H1 (cell line): ENCODE measurements at regions not wholly inside any gene's neighbourhood (a gene's known extent, or its start where the extent isn't known, plus 50 kb on each side); places are given as distances from the start of the nearest gene placed in this dataset.

Source experiments
- CTCF ChIA-PET: fragments of 300-600 bp; sonication (Branson Sonifier 250); formaldehyde crosslinking; loops from one replicate; lab custom pipeline; 2021; ENCODE audit not compliant: partially characterized antibody; lab: Charles Lee
- POLR2A ChIA-PET: fragments of 300-600 bp; sonication (Branson Sonifier 250); formaldehyde crosslinking; loops from one replicate; lab custom pipeline; 2021; ENCODE audit warnings: inconsistent platforms; ENCODE audit not compliant: partially characterized antibody; lab: Charles Lee
- DNase-seq, 2 experiments: peaks; one replicate each; pipeline versions ENCODE4 v3.0.0 to v3.0.0-alpha.2; 2010 to 2022; ENCODE audit warnings: low spot score in 2 of 2, low read depth in 1 of 2, mixed read lengths in 1 of 2
- FAIRE-seq: peaks from 2 replicates; lab custom pipeline; 2011; peaks lifted over from hg19 to GRCh38; lab: Jason Lieb, UNC
- H2AFZ ChIP-seq: 2 replicates; pipeline ENCODE4 v1.8.1; 2012; ENCODE audit warnings: low read length, inconsistent platforms
- H2AK5ac ChIP-seq: 2 replicates; pipeline ENCODE4 v1.6.1; 2013; ENCODE audit warnings: low read depth, low read length
- H2BK120ac ChIP-seq: replicated peaks from 2 replicates; pipeline ENCODE3; 2013; ENCODE audit warnings: low read depth, low read length, inconsistent platforms
- H2BK12ac ChIP-seq: 2 replicates; pipeline ENCODE4 v1.6.1; 2013; ENCODE audit warnings: low read depth, low read length
- H2BK15ac ChIP-seq: 2 replicates; pipeline ENCODE4 v1.6.1; 2013; ENCODE audit warnings: low read length
- H2BK20ac ChIP-seq: 2 replicates; pipeline ENCODE4 v1.6.1; 2013; ENCODE audit warnings: low read length
- H2BK5ac ChIP-seq: 2 replicates; pipeline ENCODE4 v1.6.1; 2013; ENCODE audit warnings: low read depth, low read length
- H3K14ac ChIP-seq: 2 replicates; pipeline ENCODE4 v1.6.1; 2013; ENCODE audit warnings: inconsistent platforms; ENCODE audit not compliant: insufficient read length
- H3K18ac ChIP-seq: 2 replicates; pipeline ENCODE4 v1.6.1; 2013; ENCODE audit warnings: low read length; ENCODE audit errors: extremely low read depth
- H3K23ac ChIP-seq: 2 replicates; pipeline ENCODE4 v1.6.1; 2013; ENCODE audit warnings: inconsistent platforms; ENCODE audit not compliant: insufficient read length
- H3K23me2 ChIP-seq: 2 replicates; pipeline ENCODE4 v1.6.1; 2013; ENCODE audit warnings: low read depth, low read length
- H3K27ac ChIP-seq: 2 replicates; pipeline ENCODE4 v1.6.1; 2011; ENCODE audit warnings: low read depth, low read length, inconsistent platforms
- H3K27me3 ChIP-seq, 4 experiments: replicated peaks in 1 of 4; 1 replicate in 1 of 4; 2 replicates in 3 of 4; pipeline versions ENCODE4 v1.6.1 to v1.8.1; 2011 to 2013; ENCODE audit warnings: low read length in 3 of 4, mild to moderate bottlenecking in 3 of 4, inconsistent platforms in 2 of 4, mixed read lengths in 2 of 4, moderate library complexity in 1 of 4; ENCODE audit not compliant: control insufficient read depth in 3 of 4, insufficient read depth in 3 of 4; ENCODE audit errors: extremely low read depth in 1 of 4
- H3K36me3 ChIP-seq, 4 experiments: 2 replicates each; pipeline versions ENCODE4 v1.6.1 to v1.8.1; 2011 to 2013; ENCODE audit warnings: mild to moderate bottlenecking in 4 of 4, low read length in 3 of 4, moderate library complexity in 2 of 4, control low read depth in 1 of 4, inconsistent platforms in 1 of 4; ENCODE audit not compliant: insufficient read depth in 4 of 4, control insufficient read depth in 2 of 4
- H3K4ac ChIP-seq: replicated peaks from 2 replicates; pipeline ENCODE3; 2013; ENCODE audit warnings: low read length, low read depth, mixed read lengths, inconsistent platforms; ENCODE audit not compliant: insufficient read length
- H3K4me1 ChIP-seq, 4 experiments: replicated peaks in 1 of 4; 1 replicate in 1 of 4; 2 replicates in 3 of 4; pipeline versions ENCODE4 v1.6.1 to v1.8.1; 2011 to 2013; ENCODE audit warnings: low read length in 3 of 4, inconsistent platforms in 2 of 4, mixed read lengths in 1 of 4; ENCODE audit not compliant: insufficient read depth in 4 of 4, control insufficient read depth in 3 of 4
- H3K4me2 ChIP-seq, 2 experiments: 2 replicates each; pipeline versions ENCODE4 v1.6.1 to v1.8.1; 2011 to 2013; ENCODE audit warnings: low read depth in 2 of 2, low read length in 2 of 2, control low read depth in 1 of 2, inconsistent platforms in 1 of 2, mild to moderate bottlenecking in 1 of 2; ENCODE audit not compliant: insufficient read depth in 1 of 2
- H3K4me3 ChIP-seq, 4 experiments: fragments of 200-600, 300-600 bp in 1 of 4; sonication (generic), shearing (Covaris generic), sonication (Bioruptor Twin) in 1 of 4; 2 replicates each; pipeline versions ENCODE4 v1.5.1 to v1.8.1; 2011 to 2016; ENCODE audit warnings: low read length in 4 of 4, low read depth in 3 of 4, control low read depth in 2 of 4, inconsistent platforms in 2 of 4, mild to moderate bottlenecking in 2 of 4, mixed read lengths in 1 of 4, moderate library complexity in 1 of 4; ENCODE audit not compliant: insufficient read depth in 2 of 4; ENCODE audit errors: extremely low read depth in 1 of 4
- H3K56ac ChIP-seq: replicated peaks from 2 replicates; pipeline ENCODE3; 2013; ENCODE audit warnings: low read depth, mild to moderate bottlenecking, mixed read lengths, low read length, inconsistent platforms; ENCODE audit not compliant: insufficient read length
- H3K79me1 ChIP-seq: 2 replicates; pipeline ENCODE4 v1.6.1; 2013; ENCODE audit warnings: low read depth, low read length, control low read depth
- H3K79me2 ChIP-seq, 2 experiments: 2 replicates each; pipeline versions ENCODE4 v1.6.1 to v1.8.1; 2012 to 2013; ENCODE audit warnings: low read length in 2 of 2, mild to moderate bottlenecking in 2 of 2, inconsistent platforms in 1 of 2; ENCODE audit not compliant: insufficient read depth in 2 of 2, control insufficient read depth in 1 of 2
- H3K9ac ChIP-seq, 4 experiments: replicated peaks in 1 of 4; 1 replicate in 1 of 4; 2 replicates in 3 of 4; pipeline versions ENCODE4 v1.6.1 to v1.8.1; 2011 to 2013; ENCODE audit warnings: low read depth in 3 of 4, low read length in 3 of 4, control low read depth in 2 of 4, mild to moderate bottlenecking in 2 of 4, moderate library complexity in 2 of 4, inconsistent platforms in 1 of 4; ENCODE audit errors: extremely low read depth in 1 of 4
- H3K9me3 ChIP-seq, 2 experiments: 2 replicates each; pipeline versions ENCODE4 v1.6.1 to v1.8.1; 2012 to 2013; ENCODE audit warnings: mild to moderate bottlenecking in 2 of 2, moderate library complexity in 2 of 2, control low read depth in 1 of 2, inconsistent platforms in 1 of 2, low read depth in 1 of 2, low read length in 1 of 2, mixed read lengths in 1 of 2; ENCODE audit not compliant: insufficient read depth in 2 of 2
- H4K20me1 ChIP-seq, 2 experiments: replicated peaks in 1 of 2; 2 replicates each; pipeline versions ENCODE3 to v1.8.1; 2011 to 2013; ENCODE audit warnings: inconsistent platforms in 2 of 2, low read length in 2 of 2, mild to moderate bottlenecking in 1 of 2; ENCODE audit not compliant: insufficient read depth in 2 of 2, control insufficient read depth in 1 of 2
- H4K5ac ChIP-seq: 2 replicates; pipeline ENCODE4 v1.6.1; 2013; ENCODE audit warnings: low read length, low read depth, mixed read lengths, inconsistent platforms; ENCODE audit not compliant: insufficient read length
- H4K8ac ChIP-seq: 2 replicates; pipeline ENCODE4 v1.8.0; 2013; ENCODE audit warnings: mild to moderate bottlenecking, moderate library complexity, low read length, inconsistent platforms; ENCODE audit not compliant: insufficient read depth; ENCODE audit errors: extremely low read depth
- H4K91ac ChIP-seq: replicated peaks from 2 replicates; pipeline ENCODE3; 2013; ENCODE audit warnings: low read length, mixed read lengths, inconsistent platforms; ENCODE audit not compliant: insufficient read length
- ASH2L ChIP-seq: fragments of 200-600, 300-600 bp; sonication (generic); IDR thresholded peaks from one replicate; pipeline ENCODE4 v1.7.1; 2017; ENCODE audit warnings: low read length
- ATF2 ChIP-seq: IDR thresholded peaks from 2 replicates; pipeline ENCODE4 v1.6.1; 2012; ENCODE audit warnings: low read length, inconsistent platforms
- CHD2 ChIP-seq: IDR thresholded peaks from 2 replicates; pipeline ENCODE4 v1.6.1; 2012; ENCODE audit warnings: low read length, improper control_type of control experiment
- JUND ChIP-seq: IDR thresholded peaks from 2 replicates; pipeline ENCODE4 v1.6.1; 2011; ENCODE audit warnings: mild to moderate bottlenecking, improper control_type of control experiment, low read length
- MAFK ChIP-seq: IDR thresholded peaks from 2 replicates; pipeline ENCODE4 v1.6.1; 2012; ENCODE audit warnings: low read depth, mild to moderate bottlenecking, improper control_type of control experiment, low read length
- POLR2A ChIP-seq, 2 experiments: IDR thresholded peaks; 1 replicate in 1 of 2; 2 replicates in 1 of 2; pipeline ENCODE4 v1.6.1; 2011; ENCODE audit warnings: low read depth in 2 of 2, low read length in 2 of 2, mild to moderate bottlenecking in 2 of 2; ENCODE audit errors: control extremely low read depth in 1 of 2
- POU5F1 ChIP-seq: IDR thresholded peaks from 2 replicates; pipeline ENCODE4 v1.6.1; 2011; ENCODE audit warnings: low read depth, mild to moderate bottlenecking, low read length, moderate library complexity
- RNF2 ChIP-seq: fragments of 200-900, 300-1000 bp; sonication (generic); IDR thresholded peaks from 2 replicates; pipeline ENCODE4 v1.7.1; 2016; ENCODE audit warnings: borderline replicate concordance, low read depth, mild to moderate bottlenecking, antibody characterized with exemption, low read length; ENCODE audit not compliant: poor library complexity, severe bottlenecking; ENCODE audit errors: missing control alignments
- SAP30 ChIP-seq: fragments of 300-600 bp; sonication (generic); IDR thresholded peaks from 2 replicates; pipeline ENCODE4 v1.7.1; 2012; ENCODE audit warnings: low read length, moderate library complexity, mild to moderate bottlenecking, inconsistent platforms; ENCODE audit not compliant: insufficient read depth, insufficient replicate concordance
- SIN3A ChIP-seq, 2 experiments: IDR thresholded peaks in 1 of 2; conservative IDR thresholded peaks in 1 of 2; 2 replicates each; pipeline ENCODE4 v1.6.1; 2011 to 2012; ENCODE audit warnings: low read length in 2 of 2, improper control_type of control experiment in 1 of 2, low read depth in 1 of 2, mild to moderate bottlenecking in 1 of 2
- SUZ12 ChIP-seq: fragments of 200-600 bp; sonication (generic); IDR thresholded peaks from 2 replicates; pipeline ENCODE4 v1.6.1; 2012; ENCODE audit warnings: mild to moderate bottlenecking, inconsistent platforms, low read length, moderate library complexity, mixed read lengths
- WGBS, 2 experiments: shearing (Covaris generic) in 1 of 2; methylation state at CpG; one replicate each; pipeline versions ENCODE4 v1.1.6 to v1.1.7; 2013 to 2015; ENCODE audit warnings: low lambda C conversion rate in 2 of 2, mixed read lengths in 2 of 2, inconsistent platforms in 1 of 2, low coverage in 1 of 2, missing lambda C conversion rate in 1 of 2; ENCODE audit not compliant: insufficient replicate concordance in 2 of 2, insufficient coverage in 1 of 2, insufficient read length in 1 of 2; ENCODE audit errors: extremely low coverage in 1 of 2, missing lambda C conversion rate in 1 of 2; 5-methylcytosine and 5-hydroxymethylcytosine counted together

GRCh38 chr3:159032311-159032710, 230.5 kb downstream of the MFSD1 start:
- H4K5ac ChIP-seq: no peak overlapping the region
- no peak overlapping the region for H2AFZ ChIP-seq
- no peak overlapping the region for H3K4ac ChIP-seq
- H2BK120ac ChIP-seq: no peak overlapping the region
- no peak overlapping the region for H3K56ac ChIP-seq
- H3K79me1 ChIP-seq: no peaks in the 10 kb centered on the region
- H3K27me3 ChIP-seq: no peaks in the 10 kb centered on the region
- H3K4me1 ChIP-seq: no peaks in the 10 kb centered on the region
- H4K8ac ChIP-seq: no peak overlapping the region
- CTCF ChIA-PET: no interaction called here
- FAIRE-seq: no peak
- H4K91ac ChIP-seq: no peak overlapping the region
- no peak overlapping the region for H2BK20ac ChIP-seq
- no peak overlapping the region for H3K23ac ChIP-seq
- H3K23me2 ChIP-seq: no peaks in the 10 kb centered on the region
- TF ChIP-seq SIN3A (conservative IDR thresholded peaks at IDR 0.05 in 1 of 2, IDR thresholded peaks at IDR 0.05 in 1 of 2; ENCODE audit: low read depth in 1 of 2, low read length in 2 of 2) (no peak), JUND (no peak), ATF2 (no peak), CHD2 (no peak), POLR2A (IDR thresholded peaks at IDR 0.05; ENCODE audit: control extremely low read depth in 1 of 2, low read depth in 2 of 2, low read length in 2 of 2) (no peak), POU5F1 (no peak), SUZ12 (no peak), RNF2 (no peak), ASH2L (no peak), MAFK (no peak), SAP30 (no peak)
- TF ChIP-seq, all 59 proteins: peak for 0
- H3K36me3 ChIP-seq: no peaks in the 10 kb centered on the region
- H3K18ac ChIP-seq: no peak overlapping the region
- no CpG with 5 or more reads among the region's 1 CpG for WGBS, 2 experiments
- H3K4me3 ChIP-seq: no peak overlapping the region
- no peak overlapping the region for H2AK5ac ChIP-seq
- no peak for DNase-seq
- no peak overlapping the region for H3K27ac ChIP-seq
- no peak overlapping the region for H2BK15ac ChIP-seq
- no peaks in the 10 kb centered on the region for H3K79me2 ChIP-seq
- POLR2A ChIA-PET: no interaction called here
- H3K14ac ChIP-seq: no peak overlapping the region
- no peak overlapping the region for H2BK12ac ChIP-seq
- H3K9me3 ChIP-seq: no peaks in the 10 kb centered on the region
- no peak overlapping the region for H3K4me2 ChIP-seq
- H3K9ac ChIP-seq: no peak overlapping the region
- H2BK5ac ChIP-seq: no peak overlapping the region
- no peaks in the 10 kb centered on the region for H4K20me1 ChIP-seq
